ENCODE measurements at regions not wholly inside any gene's neighbourhood (a gene's known extent, or its start where the extent isn't known, plus 50 kb on each side); places are given as distances from the start of the nearest gene placed in this dataset.

DNA sequence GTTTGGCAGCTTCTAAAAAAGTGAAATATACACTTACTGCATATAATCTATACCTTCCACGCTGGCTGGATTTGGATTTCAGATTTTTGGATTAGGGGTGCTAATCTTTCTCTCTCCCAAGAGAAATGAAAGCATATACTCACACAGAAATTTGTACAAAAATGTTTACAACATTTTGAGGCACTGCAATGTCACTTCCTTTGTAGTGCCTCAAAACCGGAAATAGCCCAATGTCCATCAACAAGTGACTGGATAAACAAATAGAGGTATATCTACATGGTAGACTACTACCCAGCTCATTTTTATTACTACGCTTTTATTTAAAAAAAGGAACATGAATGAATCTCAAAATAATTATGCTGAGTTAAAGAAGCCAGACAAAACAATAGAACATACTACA is 74.0 kb upstream of the MIER3 start:
- TF ChIP-seq, protein P1, sequence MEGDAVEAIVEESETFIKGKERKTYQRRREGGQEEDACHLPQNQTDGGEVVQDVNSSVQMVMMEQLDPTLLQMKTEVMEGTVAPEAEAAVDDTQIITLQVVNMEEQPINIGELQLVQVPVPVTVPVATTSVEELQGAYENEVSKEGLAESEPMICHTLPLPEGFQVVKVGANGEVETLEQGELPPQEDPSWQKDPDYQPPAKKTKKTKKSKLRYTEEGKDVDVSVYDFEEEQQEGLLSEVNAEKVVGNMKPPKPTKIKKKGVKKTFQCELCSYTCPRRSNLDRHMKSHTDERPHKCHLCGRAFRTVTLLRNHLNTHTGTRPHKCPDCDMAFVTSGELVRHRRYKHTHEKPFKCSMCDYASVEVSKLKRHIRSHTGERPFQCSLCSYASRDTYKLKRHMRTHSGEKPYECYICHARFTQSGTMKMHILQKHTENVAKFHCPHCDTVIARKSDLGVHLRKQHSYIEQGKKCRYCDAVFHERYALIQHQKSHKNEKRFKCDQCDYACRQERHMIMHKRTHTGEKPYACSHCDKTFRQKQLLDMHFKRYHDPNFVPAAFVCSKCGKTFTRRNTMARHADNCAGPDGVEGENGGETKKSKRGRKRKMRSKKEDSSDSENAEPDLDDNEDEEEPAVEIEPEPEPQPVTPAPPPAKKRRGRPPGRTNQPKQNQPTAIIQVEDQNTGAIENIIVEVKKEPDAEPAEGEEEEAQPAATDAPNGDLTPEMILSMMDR (optimal IDR thresholded peaks at IDR 0.05 in 1 of 3, IDR thresholded peaks at IDR 0.05 in 1 of 3, conservative IDR thresholded peaks at IDR 0.05 in 1 of 3; ENCODE audit: extremely low read depth in 1 of 3, insufficient read depth in 2 of 3, low read length in 3 of 3), result no peak
- no peak for TF ChIP-seq EZH2 (IDR thresholded peaks at IDR 0.05; ENCODE audit: low read length)
